Breast epithelium (tissue), 4 donors: ENCODE measurements at regions not wholly inside any gene's neighbourhood (a gene's known extent, or its start where the extent isn't known, plus 50 kb on each side); places are given as distances from the start of the nearest gene placed in this dataset.

Experiments
- DNase-seq, 2 donors: peaks; one replicate each; pipeline ENCODE4 v3.0.0-alpha.2; 2019; ENCODE audit warnings: low spot score in 2 of 2
- H3K27ac ChIP-seq, 2 donors: fragments of 200-600 bp; sonication (generic) in 1 of 2; one replicate each; pipeline ENCODE4 v1.5.1; 2016 to 2019; ENCODE audit warnings: mild to moderate bottlenecking in 1 of 2
- H3K27me3 ChIP-seq, 2 donors: fragments of 200-600 bp; sonication (generic) in 1 of 2; one replicate each; pipeline versions ENCODE4 v1.5.1 to v1.6.0; 2017 to 2019; ENCODE audit warnings: control low read depth in 1 of 2, mild to moderate bottlenecking in 1 of 2
- H3K36me3 ChIP-seq: fragments of 200-600 bp; one replicate; pipeline ENCODE4 v1.5.1; 2019
- H3K4me1 ChIP-seq, 2 donors: fragments of 200-600 bp; sonication (generic); one replicate each; pipeline ENCODE4 v1.5.1; 2016 to 2019; ENCODE audit warnings: control low read depth in 1 of 2
- H3K4me3 ChIP-seq, 3 donors: fragments of 200-600 bp; sonication (generic); 1 replicate in 2 of 3; 2 replicates in 1 of 3; pipeline ENCODE4 v1.5.1; 2016 to 2019; ENCODE audit warnings: mild to moderate bottlenecking in 3 of 3, moderate library complexity in 2 of 3
- H3K9me3 ChIP-seq, 2 donors: fragments of 200-600 bp; sonication (generic) in 1 of 2; one replicate each; pipeline ENCODE4 v1.5.1; 2016 to 2019; ENCODE audit warnings: control low read depth in 1 of 2
- POLR2A ChIP-seq: fragments of 450-650 bp; IDR thresholded peaks from one replicate; pipeline ENCODE4 v1.6.1; 2016; ENCODE audit warnings: antibody characterized with exemption, mild to moderate bottlenecking, moderate library complexity
- POLR2AphosphoS5 ChIP-seq, 3 donors: sonication (generic); formaldehyde crosslinking; IDR thresholded peaks; one replicate each; pipeline ENCODE4 v1.6.1; 2017; ENCODE audit warnings: antibody characterized with exemption in 3 of 3
- intact Hi-C: fragments of 100-400 bp; cut with DNase I; formaldehyde crosslinking; loops from one replicate; pipeline ENCODE4 v1.15.1; 2023; ENCODE audit warnings: low total_unique reads
- TF ChIP-seq, protein P1 (sequence below), 3 donors: fragments of 450-650 bp; IDR thresholded peaks; one replicate each; pipeline ENCODE4 v1.5.1; 2016 to 2017; ENCODE audit warnings: antibody characterized with exemption in 3 of 3, mild to moderate bottlenecking in 3 of 3, moderate library complexity in 3 of 3

DNA sequence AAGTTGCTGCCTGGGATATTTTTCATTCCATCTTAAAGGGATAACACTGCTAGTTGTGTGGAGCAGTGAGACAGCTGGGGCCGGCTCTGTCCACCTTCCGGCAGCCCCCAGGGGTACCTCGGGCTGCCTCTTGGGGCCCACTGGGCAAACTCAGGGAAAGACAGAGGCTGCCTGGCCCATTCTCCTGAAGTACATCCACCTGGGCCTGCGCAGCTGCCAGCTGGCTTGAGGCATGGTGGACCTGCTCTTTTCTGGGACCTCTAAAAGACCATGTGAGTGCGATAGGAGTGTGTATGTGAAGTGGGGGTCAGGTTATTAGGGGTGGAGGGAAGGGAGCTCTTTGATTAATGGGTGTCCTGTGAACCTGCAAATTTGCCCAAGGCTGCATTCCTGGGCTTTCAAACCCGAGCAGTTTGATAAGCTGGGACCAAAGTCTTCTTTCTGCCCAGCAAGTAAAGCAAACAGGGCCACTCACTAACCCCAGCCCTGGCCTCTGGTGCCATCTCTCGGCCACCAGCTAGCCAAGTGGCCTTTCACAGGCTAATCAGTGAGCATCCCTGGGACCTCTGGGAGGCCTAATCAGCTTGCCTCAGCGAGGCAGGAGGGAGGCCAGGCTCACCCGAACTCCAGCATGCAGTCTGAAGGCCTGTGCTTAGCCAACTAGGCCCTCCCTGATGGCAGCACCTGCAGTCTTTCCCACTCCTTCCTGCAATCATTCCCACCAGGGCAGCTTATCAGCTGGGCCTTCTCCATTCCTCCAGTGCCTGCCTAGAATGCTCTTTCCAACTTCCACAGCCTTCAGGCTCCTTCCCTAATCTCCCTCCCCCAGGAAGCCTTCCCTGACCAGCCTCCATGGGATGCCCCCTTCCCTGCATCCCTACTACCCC is 954.7 kb upstream of the ZNF722 start:
- no peaks in the 10 kb centered on the region for H3K36me3 ChIP-seq
- no peak for DNase-seq
- no peaks in the 10 kb centered on the region for H3K27me3 ChIP-seq
- intact Hi-C loops: no loop called here
- H3K4me1 ChIP-seq: no peaks in the 10 kb centered on the region
- no peak overlapping the region for H3K4me3 ChIP-seq
- no peak for TF ChIP-seq POLR2A
- TF ChIP-seq, protein P1, sequence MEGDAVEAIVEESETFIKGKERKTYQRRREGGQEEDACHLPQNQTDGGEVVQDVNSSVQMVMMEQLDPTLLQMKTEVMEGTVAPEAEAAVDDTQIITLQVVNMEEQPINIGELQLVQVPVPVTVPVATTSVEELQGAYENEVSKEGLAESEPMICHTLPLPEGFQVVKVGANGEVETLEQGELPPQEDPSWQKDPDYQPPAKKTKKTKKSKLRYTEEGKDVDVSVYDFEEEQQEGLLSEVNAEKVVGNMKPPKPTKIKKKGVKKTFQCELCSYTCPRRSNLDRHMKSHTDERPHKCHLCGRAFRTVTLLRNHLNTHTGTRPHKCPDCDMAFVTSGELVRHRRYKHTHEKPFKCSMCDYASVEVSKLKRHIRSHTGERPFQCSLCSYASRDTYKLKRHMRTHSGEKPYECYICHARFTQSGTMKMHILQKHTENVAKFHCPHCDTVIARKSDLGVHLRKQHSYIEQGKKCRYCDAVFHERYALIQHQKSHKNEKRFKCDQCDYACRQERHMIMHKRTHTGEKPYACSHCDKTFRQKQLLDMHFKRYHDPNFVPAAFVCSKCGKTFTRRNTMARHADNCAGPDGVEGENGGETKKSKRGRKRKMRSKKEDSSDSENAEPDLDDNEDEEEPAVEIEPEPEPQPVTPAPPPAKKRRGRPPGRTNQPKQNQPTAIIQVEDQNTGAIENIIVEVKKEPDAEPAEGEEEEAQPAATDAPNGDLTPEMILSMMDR (IDR thresholded peaks at IDR 0.05): no peak
- TF ChIP-seq POLR2AphosphoS5 (IDR thresholded peaks at IDR 0.05): no peak
- no peak overlapping the region for H3K27ac ChIP-seq
- H3K9me3 ChIP-seq: peaks cover 27 to 63% of the 10 kb centered on the region in 2 donors

- H3K4me1 ChIP-seq: no peaks in the 10 kb centered on the region
- peaks cover 21 to 66% of the 10 kb centered on the region in 2 donors for H3K9me3 ChIP-seq
- DNase-seq: no peak
- H3K4me3 ChIP-seq: no peak overlapping the region
- H3K36me3 ChIP-seq: no peaks in the 10 kb centered on the region
- no peak overlapping the region for H3K27ac ChIP-seq
- TF ChIP-seq POLR2A (no peak), POLR2AphosphoS5 (IDR thresholded peaks at IDR 0.05) (no peak)
- TF ChIP-seq, protein P1 (IDR thresholded peaks at IDR 0.05): no peak
- intact Hi-C loops: no loop called here
- no peaks in the 10 kb centered on the region for H3K27me3 ChIP-seq
Measured at GRCh38 chr7:63044721-63045120, 953.9 kb upstream of the ZNF722 start.

DNA sequence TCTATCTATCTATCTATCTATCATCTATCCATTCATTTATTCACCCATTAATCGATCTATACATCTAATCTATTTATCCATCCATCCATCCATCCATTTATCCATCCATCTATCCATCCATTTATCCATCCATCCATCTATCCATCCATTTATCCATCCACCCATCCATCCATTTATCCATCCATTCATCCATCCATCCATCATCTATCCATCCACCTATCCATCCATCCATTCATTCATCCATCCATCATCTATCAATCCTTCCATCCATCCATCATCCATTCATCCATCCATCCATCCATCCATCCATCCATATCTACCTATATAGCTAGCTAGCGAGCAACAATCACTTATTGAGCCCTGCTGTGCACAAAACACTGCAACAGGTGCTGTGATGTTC is 953.1 kb upstream of the ZNF722 start:
- Histone ChIP-seq H3K27ac (no peak overlapping the region), H3K9me3 (peaks cover 22 to 60% of the 10 kb centered on the region in 2 donors), H3K4me1 (no peaks in the 10 kb centered on the region), H3K36me3 (no peaks in the 10 kb centered on the region), H3K4me3 (no peak overlapping the region), H3K27me3 (no peaks in the 10 kb centered on the region)
- intact Hi-C loops: no loop called here
- no peak for DNase-seq
- TF ChIP-seq POLR2AphosphoS5 (IDR thresholded peaks at IDR 0.05) (no peak), POLR2A (no peak)
- TF ChIP-seq, protein P1 (IDR thresholded peaks at IDR 0.05): no peak

DNA sequence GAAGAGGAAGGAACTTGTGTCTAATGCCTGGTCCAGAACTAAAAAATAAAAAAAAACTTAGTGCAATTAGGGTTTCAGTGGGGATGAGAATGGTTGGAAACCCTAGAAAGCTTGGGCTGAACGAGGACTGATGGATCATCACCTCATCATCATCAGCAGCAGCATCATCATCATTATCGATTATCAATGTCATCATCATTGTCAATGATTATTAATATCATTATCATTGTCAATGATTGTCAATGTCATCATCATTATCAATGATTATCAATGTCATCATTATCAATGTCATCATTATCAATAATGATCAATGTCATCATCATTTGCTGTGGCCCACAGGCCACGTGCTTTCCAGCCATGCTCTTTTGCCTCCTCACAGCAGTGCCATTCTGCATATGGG is 952.0 kb upstream of the ZNF722 start:
- Histone ChIP-seq H3K4me1 (no peaks in the 10 kb centered on the region), H3K9me3 (peaks cover 15 to 59% of the 10 kb centered on the region in 2 donors), H3K4me3 (no peak overlapping the region), H3K27ac (no peak overlapping the region), H3K27me3 (no peaks in the 10 kb centered on the region), H3K36me3 (no peaks in the 10 kb centered on the region)
- intact Hi-C loops: no loop called here
- no peak for DNase-seq
- TF ChIP-seq POLR2A: no peak
- no peak for TF ChIP-seq POLR2AphosphoS5 (IDR thresholded peaks at IDR 0.05)
- TF ChIP-seq, protein P1 (IDR thresholded peaks at IDR 0.05): no peak

- Histone ChIP-seq H3K4me1 (no peaks in the 10 kb centered on the region), H3K9me3 (peaks cover 16 to 60% of the 10 kb centered on the region in 2 donors), H3K27me3 (no peaks in the 10 kb centered on the region), H3K27ac (no peak overlapping the region), H3K4me3 (no peak overlapping the region), H3K36me3 (no peaks in the 10 kb centered on the region)
- TF ChIP-seq, protein P1 (IDR thresholded peaks at IDR 0.05): no peak
- TF ChIP-seq POLR2A (no peak), POLR2AphosphoS5 (IDR thresholded peaks at IDR 0.05) (no peak)
- intact Hi-C loops: no loop called here
- no peak for DNase-seq
Measured at GRCh38 chr7:63047061-63047460, 951.6 kb upstream of the ZNF722 start.
